K562 (cell line): ENCODE measurements at regions not wholly inside any gene's neighbourhood (a gene's known extent, or its start where the extent isn't known, plus 50 kb on each side); places are given as distances from the start of the nearest gene placed in this dataset.
"Not testable (repeated sequence)": the region's sequence is repeated elsewhere in the genome, so short reads cannot be mapped to it uniquely, and the experiment has no call there.

Experiments
- CTCF ChIP-seq, 3 experiments: IDR thresholded peaks in 2 of 3; conservative IDR thresholded peaks in 1 of 3; 2 replicates each; pipeline ENCODE4 v1.5.1; 2011 to 2012; ENCODE audit warnings: low read length in 3 of 3, mild to moderate bottlenecking in 3 of 3, control low read depth in 2 of 3, improper control_type of control experiment in 1 of 3, inconsistent platforms in 1 of 3, low read depth in 1 of 3, mixed read lengths in 1 of 3, moderate library complexity in 1 of 3; ENCODE audit not compliant: insufficient read depth in 2 of 3
- POLR2A ChIP-seq: fragments of 450-650 bp; conservative IDR thresholded peaks from 2 replicates; pipeline ENCODE4 v1.6.1; 2016
- ZNF124 ChIP-seq: sonication (generic); formaldehyde crosslinking; IDR thresholded peaks from 2 replicates; pipeline ENCODE4 v1.8.1; 2022; ENCODE audit warnings: missing genetic modification reagents
- ZNF449 ChIP-seq: fragments of 250-450 bp; sonication (Bioruptor Pico); IDR thresholded peaks from 2 replicates; pipeline ENCODE4 v1.8.0; 2022; ENCODE audit warnings: moderate library complexity, mild to moderate bottlenecking, inconsistent platforms

- TF ChIP-seq CTCF (IDR thresholded peaks at IDR 0.05 in 2 of 3, conservative IDR thresholded peaks at IDR 0.05 in 1 of 3; ENCODE audit: insufficient read depth in 2 of 3, low read depth in 1 of 3, low read length in 3 of 3); ZNF124 (CRISPR knock-in tag); ZNF449; POLR2A: not testable (repeated sequence)
Observed at GRCh38 chr12:86383759-86384158, 127.6 kb upstream of the MGAT4C start.
